HepG2 (cell line): ENCODE measurements at regions not wholly inside any gene's neighbourhood (a gene's known extent, or its start where the extent isn't known, plus 50 kb on each side); places are given as distances from the start of the nearest gene placed in this dataset.

Source experiments
- ATAC-seq: fragments of 200-7000 bp; cut with Tn5 transposase; 3 replicates; pipeline ENCODE4 v1.9.1; 2020; ENCODE audit warnings: mild to moderate bottlenecking, moderate library complexity
- BruUV-seq: library from RNA; stranded (reverse); fragments of 400-500 nt; replicated peaks from 2 replicates; lab custom pipeline; 2021; lab: Mats Ljungman, UMichigan
- CTCF ChIA-PET: fragments of 300-600 bp; formaldehyde crosslinking; extraction: SDS; loops from one replicate; lab custom pipeline; 2021; ENCODE audit warnings: low total read pairs, inconsistent platforms, low intra/inter-chr PET ratio; lab: Yijun Ruan, JAX
- POLR2A ChIA-PET: fragments of 350-600 bp; sonication (Branson Sonifier 250); formaldehyde crosslinking; loops from one replicate; lab custom pipeline; 2020; ENCODE audit warnings: antibody characterized with exemption, inconsistent platforms; lab: Yijun Ruan, JAX
- DNase-seq: peaks from one replicate; pipeline ENCODE4 v3.0.0-alpha.2; 2015; ENCODE audit warnings: low spot score
- FAIRE-seq: peaks from 3 replicates; lab custom pipeline; 2011; peaks lifted over from hg19 to GRCh38; lab: Jason Lieb, UNC
- H2AFZ ChIP-seq: one replicate; pipeline ENCODE4 v1.6.1; 2011; ENCODE audit warnings: low read length, inconsistent platforms
- H3K27ac ChIP-seq: fragments of 300-600 bp; 3 replicates; pipeline ENCODE4 v1.8.0; 2011; ENCODE audit warnings: mixed run types, mild to moderate bottlenecking, mixed read lengths, low read length, inconsistent platforms; ENCODE audit not compliant: insufficient read depth; ENCODE audit errors: extremely low read length
- H3K27me3 ChIP-seq, 2 experiments: fragments of 200-600 bp in 1 of 2; 2 replicates in 1 of 2; 3 replicates in 1 of 2; pipeline versions ENCODE4 v1.6.0 to v1.8.0; 2011; ENCODE audit warnings: low read length in 2 of 2, mild to moderate bottlenecking in 2 of 2, moderate library complexity in 2 of 2, inconsistent platforms in 1 of 2; ENCODE audit not compliant: insufficient read depth in 2 of 2, control insufficient read depth in 1 of 2
- H3K36me3 ChIP-seq, 2 experiments: fragments of 200-600 bp in 1 of 2; replicated peaks in 1 of 2; 2 replicates in 1 of 2; 3 replicates in 1 of 2; pipeline versions ENCODE4 v1.5.1 to v1.8.0; 2011; ENCODE audit warnings: low read length in 2 of 2, inconsistent platforms in 1 of 2; ENCODE audit not compliant: insufficient read depth in 2 of 2, control insufficient read depth in 1 of 2
- H3K4me1 ChIP-seq: 2 replicates; pipeline ENCODE4 v1.5.1; 2012; ENCODE audit warnings: low read length, inconsistent platforms; ENCODE audit not compliant: insufficient read depth
- H3K4me2 ChIP-seq: 2 replicates; pipeline ENCODE4 v1.6.0; 2011; ENCODE audit warnings: low read depth, low read length, inconsistent platforms
- H3K4me3 ChIP-seq, 3 experiments: fragments of 200-600 bp in 1 of 3; sonication (generic), shearing (Covaris generic) in 1 of 3; replicated peaks in 1 of 3; 2 replicates each; pipeline ENCODE4 v1.5.1; 2011 to 2016; ENCODE audit warnings: low read length in 3 of 3, inconsistent platforms in 2 of 3, low read depth in 2 of 3, mild to moderate bottlenecking in 2 of 3, control low read depth in 1 of 3, mixed read lengths in 1 of 3; ENCODE audit not compliant: insufficient read depth in 1 of 3
- H3K79me2 ChIP-seq: one replicate; pipeline ENCODE4 v1.6.1; 2011; ENCODE audit warnings: low read length, inconsistent platforms; ENCODE audit not compliant: insufficient read depth
- H3K9ac ChIP-seq: 2 replicates; pipeline ENCODE4 v1.6.0; 2011; ENCODE audit warnings: mild to moderate bottlenecking, low read depth, low read length, inconsistent platforms; ENCODE audit not compliant: insufficient read depth
- H3K9me3 ChIP-seq: 2 replicates; pipeline ENCODE4 v1.5.1; 2012; ENCODE audit warnings: mild to moderate bottlenecking, low read length
- H4K20me1 ChIP-seq: 2 replicates; pipeline ENCODE4 v1.6.0; 2011; ENCODE audit warnings: inconsistent platforms, mild to moderate bottlenecking, low read length, moderate library complexity; ENCODE audit not compliant: insufficient read depth
- CCDC6 ChIP-seq: sonication (generic); formaldehyde crosslinking; IDR thresholded peaks from 2 replicates; pipeline ENCODE4 v1.8.1; 2022; ENCODE audit warnings: mild to moderate bottlenecking, missing genetic modification reagents, moderate library complexity
- DNMT1 ChIP-seq: sonication (generic); formaldehyde crosslinking; IDR thresholded peaks from 2 replicates; pipeline ENCODE4 v1.5.1; 2020; ENCODE audit warnings: mild to moderate bottlenecking, missing genetic modification reagents
- DR1 ChIP-seq: sonication (generic); formaldehyde crosslinking; IDR thresholded peaks from 2 replicates; pipeline ENCODE4 v1.8.0; 2021; ENCODE audit warnings: mild to moderate bottlenecking, missing genetic modification reagents, inconsistent platforms
- JUN ChIP-seq: sonication (generic); formaldehyde crosslinking; IDR thresholded peaks from 2 replicates; pipeline ENCODE4 v1.4.0; 2020; ENCODE audit warnings: mild to moderate bottlenecking, missing genetic modification reagents
- NFE2L1 ChIP-seq: sonication (generic); formaldehyde crosslinking; IDR thresholded peaks from 2 replicates; pipeline ENCODE4 v1.4.0; 2020; ENCODE audit warnings: missing genetic modification reagents, mild to moderate bottlenecking, borderline replicate concordance
- NONO ChIP-seq, 2 experiments: fragments of 450-650 bp in 1 of 2; sonication (generic) in 1 of 2; formaldehyde crosslinking in 1 of 2; IDR thresholded peaks in 1 of 2; conservative IDR thresholded peaks in 1 of 2; 2 replicates each; pipeline versions ENCODE4 v1.6.1 to v1.8.0; 2017 to 2022; ENCODE audit warnings: mild to moderate bottlenecking in 1 of 2, missing genetic modification reagents in 1 of 2, moderate library complexity in 1 of 2
- RFXAP ChIP-seq: sonication (generic); formaldehyde crosslinking; IDR thresholded peaks from 2 replicates; pipeline ENCODE4 v1.4.0; 2020; ENCODE audit warnings: missing genetic modification reagents, borderline replicate concordance
- SALL1 ChIP-seq: sonication (generic); formaldehyde crosslinking; IDR thresholded peaks from 2 replicates; pipeline ENCODE4 v1.8.0; 2022; ENCODE audit warnings: mild to moderate bottlenecking, missing genetic modification reagents
- SMYD3 ChIP-seq: sonication (generic); formaldehyde crosslinking; IDR thresholded peaks from 2 replicates; pipeline ENCODE4 v1.8.1; 2023; ENCODE audit warnings: mild to moderate bottlenecking, missing genetic modification reagents
- ZBTB21 ChIP-seq: sonication (generic); formaldehyde crosslinking; IDR thresholded peaks from 2 replicates; pipeline ENCODE4 v1.4.0; 2020; ENCODE audit warnings: missing genetic modification reagents
- ZFP37 ChIP-seq: sonication (generic); formaldehyde crosslinking; IDR thresholded peaks from 2 replicates; pipeline ENCODE4 v1.4.0; 2020; ENCODE audit warnings: missing genetic modification reagents, borderline replicate concordance
- WGBS: methylation state at CpG from one replicate; pipeline ENCODE4 v1.1.6; 2017; ENCODE audit warnings: low lambda C conversion rate; 5-methylcytosine and 5-hydroxymethylcytosine counted together
- in situ Hi-C: cut with HindIII; loops from 2 replicates; pipeline ENCODE4 v1.10.0; 2017; ENCODE audit warnings: low pct_unique_long_range_greater_than_20kb; ENCODE audit not compliant: extremely low pct_ligation_motif_present
- intact Hi-C: fragments of 100-400 bp; cut with micrococcal nuclease; formaldehyde crosslinking; loops from one replicate; pipeline ENCODE4 v1.10.0; 2022; ENCODE audit not compliant: unreplicated experiment
- TF ChIP-seq, protein P1 (sequence below): sonication (generic); formaldehyde crosslinking; IDR thresholded peaks from 2 replicates; pipeline ENCODE4 v1.4.0; 2020; ENCODE audit warnings: missing genetic modification reagents, low read depth, mild to moderate bottlenecking, borderline replicate concordance
- TF ChIP-seq, protein P2 (sequence below): sonication (generic); formaldehyde crosslinking; conservative IDR thresholded peaks from 2 replicates; pipeline ENCODE4 v1.4.0; 2020; ENCODE audit warnings: missing genetic modification reagents
- TF ChIP-seq, protein P3 (sequence below): sonication (generic); formaldehyde crosslinking; IDR thresholded peaks from 2 replicates; pipeline ENCODE4 v1.4.0; 2020; ENCODE audit warnings: mild to moderate bottlenecking, low read depth, missing genetic modification reagents
- TF ChIP-seq, protein P4 (sequence below): sonication (generic); formaldehyde crosslinking; IDR thresholded peaks from 2 replicates; pipeline ENCODE4 v1.4.0; 2020; ENCODE audit warnings: mild to moderate bottlenecking, low read depth, missing genetic modification reagents

DNA sequence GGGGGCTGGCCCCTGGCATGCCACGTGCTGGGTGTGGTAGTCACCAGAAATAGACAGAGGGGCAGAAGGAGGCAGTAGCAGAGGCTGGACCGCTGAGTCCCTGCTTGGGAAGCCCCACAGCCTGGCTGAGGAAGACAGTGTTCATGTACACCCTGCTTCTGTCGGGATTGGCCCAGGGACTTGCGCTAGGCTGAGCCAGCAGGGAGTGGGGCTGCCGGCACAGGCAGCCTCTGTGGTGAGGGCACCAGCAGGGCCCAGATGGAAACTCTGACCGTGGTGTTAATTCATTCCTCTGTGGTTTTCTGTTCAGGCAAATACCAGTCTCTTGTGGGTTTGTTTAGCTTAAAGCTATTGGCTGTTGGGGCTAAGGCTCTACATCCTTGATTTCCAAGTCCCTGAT lies 108.6 kb upstream of the RAD23B start:
- POLR2A ChIA-PET, result no interaction called here
- in situ Hi-C loops, result loop anchor here (25.0 kb wide), 1 partner anchor 1262 kb away; no protein-coding TSS in a partner anchor
- no peaks in the 10 kb centered on the region for H3K4me1 ChIP-seq
- no peak overlapping the region for H3K9ac ChIP-seq
- no peaks in the 10 kb centered on the region for H3K79me2 ChIP-seq
- no peaks in the 10 kb centered on the region for H4K20me1 ChIP-seq
- H3K4me3 ChIP-seq, result no peak overlapping the region
- no peak overlapping the region for H3K27ac ChIP-seq
- H3K9me3 ChIP-seq, result no peaks in the 10 kb centered on the region
- H2AFZ ChIP-seq, result no peak overlapping the region
- DNase-seq (no peak), ATAC-seq (no peak)
- TF ChIP-seq, protein P1, sequence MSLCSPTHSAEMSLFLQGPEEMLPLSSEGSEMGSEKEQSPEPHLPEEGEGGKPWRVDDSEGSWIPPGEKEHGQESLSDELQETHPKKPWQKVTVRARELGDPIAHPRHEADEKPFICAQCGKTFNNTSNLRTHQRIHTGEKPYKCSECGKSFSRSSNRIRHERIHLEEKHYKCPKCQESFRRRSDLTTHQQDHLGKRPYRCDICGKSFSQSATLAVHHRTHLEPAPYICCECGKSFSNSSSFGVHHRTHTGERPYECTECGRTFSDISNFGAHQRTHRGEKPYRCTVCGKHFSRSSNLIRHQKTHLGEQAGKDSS (CRISPR knock-in tag), result no peak
- TF ChIP-seq DR1 (CRISPR knock-in tag) (no peak), JUN (CRISPR knock-in tag) (no peak), SMYD3 (CRISPR knock-in tag) (no peak)
- TF ChIP-seq, protein P2, sequence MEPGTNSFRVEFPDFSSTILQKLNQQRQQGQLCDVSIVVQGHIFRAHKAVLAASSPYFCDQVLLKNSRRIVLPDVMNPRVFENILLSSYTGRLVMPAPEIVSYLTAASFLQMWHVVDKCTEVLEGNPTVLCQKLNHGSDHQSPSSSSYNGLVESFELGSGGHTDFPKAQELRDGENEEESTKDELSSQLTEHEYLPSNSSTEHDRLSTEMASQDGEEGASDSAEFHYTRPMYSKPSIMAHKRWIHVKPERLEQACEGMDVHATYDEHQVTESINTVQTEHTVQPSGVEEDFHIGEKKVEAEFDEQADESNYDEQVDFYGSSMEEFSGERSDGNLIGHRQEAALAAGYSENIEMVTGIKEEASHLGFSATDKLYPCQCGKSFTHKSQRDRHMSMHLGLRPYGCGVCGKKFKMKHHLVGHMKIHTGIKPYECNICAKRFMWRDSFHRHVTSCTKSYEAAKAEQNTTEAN, result no peak
- TF ChIP-seq, all 625 proteins: peak for 0
- intact Hi-C loops, result no loop called here
- no peaks in the 10 kb centered on the region; a peak in 2 of 5 replicates for H3K27me3 ChIP-seq
- no TSS peak for BruUV-seq
- no peak overlapping the region for H3K4me2 ChIP-seq
- no peaks in the 10 kb centered on the region for H3K36me3 ChIP-seq
- no peak for FAIRE-seq
- 42% methylated on average over 6 of the region's 6 CpGs for WGBS
- CTCF ChIA-PET, result no interaction called here

DNA sequence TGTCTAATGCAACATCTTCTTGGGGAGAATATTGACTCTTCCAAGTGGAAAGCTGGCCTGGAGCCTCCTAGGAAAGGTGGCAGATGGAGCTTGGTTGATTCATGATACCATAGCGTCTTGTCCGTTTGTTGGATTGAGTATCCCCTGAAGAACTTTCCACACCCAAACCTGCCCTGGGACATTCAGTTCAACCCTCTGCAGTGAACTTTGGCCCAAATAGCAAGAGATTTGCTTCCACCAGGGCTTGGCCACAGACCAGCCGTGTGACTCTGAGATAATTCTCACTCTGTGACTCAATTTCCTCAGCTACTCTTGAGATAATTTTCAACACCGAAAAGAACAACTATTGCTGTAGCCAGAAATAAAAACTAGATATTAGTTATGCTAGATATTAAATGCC lies 108.0 kb upstream of the RAD23B start:
- Histone ChIP-seq H2AFZ (no peak overlapping the region), H3K9ac (no peak overlapping the region), H3K4me3 (no peak overlapping the region), H3K4me2 (no peak overlapping the region), H3K27me3 (no peaks in the 10 kb centered on the region; a peak in 2 of 5 replicates), H3K79me2 (no peaks in the 10 kb centered on the region), H4K20me1 (no peaks in the 10 kb centered on the region), H3K4me1 (no peaks in the 10 kb centered on the region), H3K36me3 (no peaks in the 10 kb centered on the region), H3K9me3 (no peaks in the 10 kb centered on the region), H3K27ac (no peak overlapping the region)
- FAIRE-seq, result no peak
- WGBS, result 26% methylated on average over 4 of the region's 4 CpGs
- POLR2A ChIA-PET, result no interaction called here
- DNase-seq, result no peak
- intact Hi-C loops (no loop called here), in situ Hi-C loops (no loop called here)
- ATAC-seq, result no peak
- no TSS peak for BruUV-seq
- CTCF ChIA-PET, result no interaction called here
- TF ChIP-seq, protein P3, sequence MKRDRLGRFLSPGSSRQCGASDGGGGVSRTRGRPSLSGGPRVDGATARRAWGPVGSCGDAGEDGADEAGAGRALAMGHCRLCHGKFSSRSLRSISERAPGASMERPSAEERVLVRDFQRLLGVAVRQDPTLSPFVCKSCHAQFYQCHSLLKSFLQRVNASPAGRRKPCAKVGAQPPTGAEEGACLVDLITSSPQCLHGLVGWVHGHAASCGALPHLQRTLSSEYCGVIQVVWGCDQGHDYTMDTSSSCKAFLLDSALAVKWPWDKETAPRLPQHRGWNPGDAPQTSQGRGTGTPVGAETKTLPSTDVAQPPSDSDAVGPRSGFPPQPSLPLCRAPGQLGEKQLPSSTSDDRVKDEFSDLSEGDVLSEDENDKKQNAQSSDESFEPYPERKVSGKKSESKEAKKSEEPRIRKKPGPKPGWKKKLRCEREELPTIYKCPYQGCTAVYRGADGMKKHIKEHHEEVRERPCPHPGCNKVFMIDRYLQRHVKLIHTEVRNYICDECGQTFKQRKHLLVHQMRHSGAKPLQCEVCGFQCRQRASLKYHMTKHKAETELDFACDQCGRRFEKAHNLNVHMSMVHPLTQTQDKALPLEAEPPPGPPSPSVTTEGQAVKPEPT (CRISPR knock-in tag), result no peak
- TF ChIP-seq NFE2L1 (CRISPR knock-in tag) (no peak), DNMT1 (CRISPR knock-in tag) (no peak), RFXAP (no peak), SALL1 (CRISPR knock-in tag) (no peak), ZBTB21 (CRISPR knock-in tag) (no peak), ZFP37 (CRISPR knock-in tag) (no peak), CCDC6 (CRISPR knock-in tag) (no peak), NONO (IDR thresholded peaks at IDR 0.05) (no peak), NONO (CRISPR knock-in tag; conservative IDR thresholded peaks at IDR 0.05) (no peak)
- TF ChIP-seq, protein P4, sequence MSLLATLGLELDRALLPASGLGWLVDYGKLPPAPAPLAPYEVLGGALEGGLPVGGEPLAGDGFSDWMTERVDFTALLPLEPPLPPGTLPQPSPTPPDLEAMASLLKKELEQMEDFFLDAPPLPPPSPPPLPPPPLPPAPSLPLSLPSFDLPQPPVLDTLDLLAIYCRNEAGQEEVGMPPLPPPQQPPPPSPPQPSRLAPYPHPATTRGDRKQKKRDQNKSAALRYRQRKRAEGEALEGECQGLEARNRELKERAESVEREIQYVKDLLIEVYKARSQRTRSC (CRISPR knock-in tag), result no peak
